GM23248 (cell line): ENCODE measurements at regions not wholly inside any gene's neighbourhood (a gene's known extent, or its start where the extent isn't known, plus 50 kb on each side); places are given as distances from the start of the nearest gene placed in this dataset.

ENCODE experiments used
- EZH2 ChIP-seq: fragments of 200-600 bp; sonication (generic); IDR thresholded peaks from 2 replicates; pipeline ENCODE4 v1.6.1; 2018; ENCODE audit warnings: antibody characterized with exemption, mild to moderate bottlenecking; ENCODE audit not compliant: insufficient read depth, poor library complexity, severe bottlenecking
- EZH2phosphoT487 ChIP-seq: fragments of 200-600 bp; sonication (generic); IDR thresholded peaks from 2 replicates; pipeline ENCODE4 v1.6.1; 2018; ENCODE audit warnings: antibody characterized with exemption, moderate library complexity, mild to moderate bottlenecking, low read depth; ENCODE audit not compliant: insufficient read depth

- TF ChIP-seq EZH2 = no peak
- no peak for TF ChIP-seq EZH2phosphoT487
These were observed 957.5 kb upstream of the CDH9 start for GRCh38 chr5:27995867-27996266.
